Endothelial cell of umbilical vein (primary cell): ENCODE measurements at regions not wholly inside any gene's neighbourhood (a gene's known extent, or its start where the extent isn't known, plus 50 kb on each side); places are given as distances from the start of the nearest gene placed in this dataset.

ENCODE experiments used
- BruUV-seq: library from RNA; stranded (reverse); fragments of 400-500 nt; replicated peaks from 2 replicates; lab custom pipeline; 2021; lab: Mats Ljungman, UMichigan
- CTCF ChIA-PET: fragments of 300-600, 350-600 bp; sonication (Branson Sonifier 250); formaldehyde crosslinking; loops from one replicate; lab custom pipeline; 2021; ENCODE audit warnings: antibody characterized with exemption, inconsistent platforms; lab: Charles Lee
- POLR2A ChIA-PET: fragments of 300-600, 350-600 bp; sonication (Branson Sonifier 250); formaldehyde crosslinking; loops from one replicate; lab custom pipeline; 2021; ENCODE audit warnings: antibody characterized with exemption, inconsistent platforms; lab: Charles Lee
- DNase-seq: peaks from one replicate; pipeline ENCODE4 v3.0.0-alpha.2; 2011; ENCODE audit warnings: low read depth, low spot score
- FAIRE-seq: peaks from 2 replicates; lab custom pipeline; 2011; peaks lifted over from hg19 to GRCh38; lab: Jason Lieb, UNC
- H2AFZ ChIP-seq: 2 replicates; pipeline ENCODE4 v1.6.0; 2012; ENCODE audit warnings: low read depth, low read length, control low read depth, inconsistent platforms
- H3K27ac ChIP-seq: 2 replicates; pipeline ENCODE4 v1.5.1; 2011; ENCODE audit warnings: low read depth, mild to moderate bottlenecking, control low read depth, low read length, moderate library complexity; ENCODE audit not compliant: insufficient read depth
- H3K27me3 ChIP-seq, 2 experiments: 2 replicates each; pipeline versions ENCODE4 v1.6.0 to v1.6.1; 2011; ENCODE audit warnings: low read length in 2 of 2, mixed read lengths in 1 of 2; ENCODE audit not compliant: control insufficient read depth in 2 of 2, insufficient read depth in 2 of 2
- H3K36me3 ChIP-seq, 2 experiments: 2 replicates in 1 of 2; 3 replicates in 1 of 2; pipeline ENCODE4 v1.5.1; 2011; ENCODE audit warnings: low read length in 2 of 2, mild to moderate bottlenecking in 1 of 2, moderate library complexity in 1 of 2; ENCODE audit not compliant: control insufficient read depth in 2 of 2, insufficient read depth in 2 of 2; ENCODE audit errors: extremely low read depth in 1 of 2
- H3K4me1 ChIP-seq: 3 replicates; pipeline ENCODE4 v1.5.1; 2011; ENCODE audit warnings: mild to moderate bottlenecking, low read length; ENCODE audit not compliant: control insufficient read depth, insufficient read depth; ENCODE audit errors: extremely low read depth
- H3K4me2 ChIP-seq: 2 replicates; pipeline ENCODE4 v1.6.1; 2011; ENCODE audit warnings: low read length, control low read depth, mixed read lengths; ENCODE audit not compliant: insufficient read depth
- H3K4me3 ChIP-seq, 3 experiments: fragments of 200-600 bp in 1 of 3; sonication (generic), shearing (Covaris generic) in 1 of 3; replicated peaks in 1 of 3; 2 replicates each; pipeline ENCODE4 v1.5.1; 2011 to 2016; ENCODE audit warnings: control low read depth in 3 of 3, low read length in 3 of 3, mild to moderate bottlenecking in 2 of 3, inconsistent platforms in 1 of 3, low read depth in 1 of 3, moderate library complexity in 1 of 3; ENCODE audit not compliant: insufficient read depth in 1 of 3
- H3K79me2 ChIP-seq: 2 replicates; pipeline ENCODE4 v1.6.0; 2012; ENCODE audit warnings: low read length, inconsistent platforms; ENCODE audit not compliant: control insufficient read depth, insufficient read depth
- H3K9ac ChIP-seq: replicated peaks from 2 replicates; pipeline ENCODE3; 2011; ENCODE audit warnings: low read length, control low read depth; ENCODE audit not compliant: insufficient read depth; ENCODE audit errors: extremely low read depth
- H3K9me1 ChIP-seq: replicated peaks from 3 replicates; pipeline ENCODE4 v1.6.0; 2011; ENCODE audit warnings: mild to moderate bottlenecking, low read length; ENCODE audit not compliant: control insufficient read depth, insufficient read depth; ENCODE audit errors: extremely low read depth
- H3K9me3 ChIP-seq: replicated peaks from 2 replicates; pipeline ENCODE4 v1.5.1; 2012; ENCODE audit warnings: low read length, inconsistent platforms; ENCODE audit not compliant: control insufficient read depth, insufficient read depth
- H4K20me1 ChIP-seq: replicated peaks from 2 replicates; pipeline ENCODE3; 2011; ENCODE audit warnings: mild to moderate bottlenecking, low read length; ENCODE audit not compliant: control insufficient read depth, insufficient read depth; ENCODE audit errors: extremely low read depth
- EZH2 ChIP-seq: IDR thresholded peaks from 2 replicates; pipeline ENCODE4 v1.6.1; 2012; ENCODE audit warnings: borderline replicate concordance, low read depth, mild to moderate bottlenecking, moderate library complexity, low read length, inconsistent platforms; ENCODE audit not compliant: severe bottlenecking
- FOS ChIP-seq: IDR thresholded peaks from 2 replicates; pipeline ENCODE4 v1.6.1; 2011; ENCODE audit warnings: mild to moderate bottlenecking, low read length, moderate library complexity, borderline replicate concordance; ENCODE audit not compliant: insufficient read depth
- GATA2 ChIP-seq: IDR thresholded peaks from 2 replicates; pipeline ENCODE4 v1.7.0; 2011; ENCODE audit warnings: low read depth, mild to moderate bottlenecking, moderate library complexity, mixed read lengths, low read length; ENCODE audit not compliant: insufficient read length, insufficient read depth
- JUN ChIP-seq: IDR thresholded peaks from 2 replicates; pipeline ENCODE4 v1.6.1; 2011; ENCODE audit warnings: borderline replicate concordance, low read depth; ENCODE audit not compliant: insufficient read length, insufficient read depth
- MYC ChIP-seq: IDR thresholded peaks from one replicate; pipeline ENCODE4 v1.6.1; 2011; ENCODE audit warnings: mild to moderate bottlenecking, low read depth, low read length
- POLR2A ChIP-seq: IDR thresholded peaks from 2 replicates; pipeline ENCODE4 v1.6.1; 2012; ENCODE audit warnings: low read depth, mild to moderate bottlenecking, control low read depth, low read length
- POLR2AphosphoS5 ChIP-seq: IDR thresholded peaks from 2 replicates; pipeline ENCODE4 v1.6.1; 2012; ENCODE audit warnings: low read depth, mild to moderate bottlenecking, control low read depth, low read length, moderate library complexity; ENCODE audit not compliant: insufficient read depth
- dilution Hi-C: fragments of 300-500 bp; cut with MboI; formaldehyde crosslinking; loops from one replicate; pipeline ENCODE4 v1.15.0; 2019; ENCODE audit warnings: low sequenced_read_pairs; ENCODE audit not compliant: extremely low pct_ligation_motif_present
- intact Hi-C: fragments of 100-400 bp; cut with micrococcal nuclease; formaldehyde crosslinking; loops from one replicate; pipeline ENCODE4 v1.10.0; 2022
- TF ChIP-seq, protein P1 (sequence below): IDR thresholded peaks from 2 replicates; pipeline ENCODE4 v1.6.1; 2011; ENCODE audit not compliant: insufficient read depth, insufficient read length
- TF ChIP-seq, protein P2 (sequence below), 2 donors: IDR thresholded peaks; 1 replicate in 1 of 2; 2 replicates in 1 of 2; pipeline ENCODE4 v1.5.1; 2011; ENCODE audit warnings: low read length in 2 of 2, mild to moderate bottlenecking in 2 of 2, moderate library complexity in 2 of 2, control low read depth in 1 of 2, inconsistent platforms in 1 of 2, low read depth in 1 of 2; ENCODE audit not compliant: insufficient read depth in 1 of 2; ENCODE audit errors: extremely low read depth in 1 of 2

DNA sequence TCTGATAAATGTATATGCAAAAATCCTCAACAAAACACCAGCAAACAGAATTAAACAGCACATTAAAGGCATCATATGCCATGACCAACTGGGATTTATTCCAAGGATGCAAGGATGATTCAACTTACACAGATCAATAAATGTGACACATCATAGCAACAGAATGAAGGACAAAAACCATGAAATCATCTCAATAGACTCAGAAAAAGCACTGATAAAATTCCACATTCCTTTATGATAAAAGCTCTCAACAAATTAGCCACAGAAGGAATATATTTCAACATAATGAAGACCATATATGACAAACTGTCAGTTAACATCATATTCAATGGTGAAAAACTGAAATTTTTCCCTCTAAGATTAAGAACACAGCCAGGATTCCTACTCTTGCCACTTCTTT is 691.6 kb downstream of the DIAPH3 start:
- no TSS peak for BruUV-seq
- CTCF ChIA-PET = no interaction called here
- H3K36me3 ChIP-seq = no peaks in the 10 kb centered on the region
- H3K4me2 ChIP-seq = no peak overlapping the region
- FAIRE-seq (no peak), DNase-seq (no peak)
- H3K27me3 ChIP-seq = no peaks in the 10 kb centered on the region
- dilution Hi-C loops (no loop called here), intact Hi-C loops (no loop called here)
- no peak overlapping the region for H3K4me3 ChIP-seq
- TF ChIP-seq POLR2AphosphoS5 = no peak
- no peak overlapping the region for H3K27ac ChIP-seq
- H3K9me3 ChIP-seq = no peaks in the 10 kb centered on the region
- H2AFZ ChIP-seq = no peak overlapping the region
- H3K9ac ChIP-seq = no peak overlapping the region
- H3K4me1 ChIP-seq = peaks cover 16% of the 10 kb centered on the region
- no peaks in the 10 kb centered on the region for H4K20me1 ChIP-seq
- H3K79me2 ChIP-seq = no peaks in the 10 kb centered on the region
- peaks cover 2% of the 10 kb centered on the region for H3K9me1 ChIP-seq
- POLR2A ChIA-PET = no interaction called here

DNA sequence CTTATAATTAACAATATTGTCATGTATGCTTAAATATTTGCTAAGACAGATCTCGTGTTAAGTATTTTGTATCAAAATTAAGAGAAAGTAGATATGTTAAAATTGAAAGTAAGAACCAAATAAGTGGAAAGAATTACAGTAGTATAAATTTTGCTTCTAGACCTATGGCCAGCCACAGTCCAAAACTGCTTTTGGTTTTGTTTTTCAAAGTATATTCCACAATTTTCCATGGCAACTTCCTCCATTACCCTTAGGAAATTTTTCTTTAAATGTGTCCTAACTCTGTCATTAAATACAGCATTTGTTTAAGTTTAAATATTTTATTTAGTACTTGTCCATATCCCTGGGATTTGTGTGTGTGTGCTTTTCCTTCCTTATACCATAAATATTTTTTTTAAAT is 689.0 kb downstream of the DIAPH3 start:
- intact Hi-C loops (loop anchor here (5.0 kb wide), 1 partner anchor 298 kb away; no protein-coding TSS in a partner anchor), dilution Hi-C loops (no loop called here)
- Histone ChIP-seq H3K9me1 (peaks cover 2% of the 10 kb centered on the region), H2AFZ (no peak overlapping the region), H3K4me2 (no peak overlapping the region), H3K9ac (no peak overlapping the region), H3K4me1 (peaks cover 31% of the 10 kb centered on the region), H3K36me3 (no peaks in the 10 kb centered on the region), H3K27me3 (no peaks in the 10 kb centered on the region), H3K9me3 (no peaks in the 10 kb centered on the region), H4K20me1 (no peaks in the 10 kb centered on the region), H3K79me2 (no peaks in the 10 kb centered on the region), H3K27ac (no peak overlapping the region), H3K4me3 (no peak overlapping the region)
- CTCF ChIA-PET = interaction anchor here (1.0 to 1.3 kb wide), 3 partner anchors 9 to 83 kb away, joined by 3 to 4 read pairs (median 3); no protein-coding TSS in a partner anchor
- POLR2A ChIA-PET = no interaction called here
- BruUV-seq = no TSS peak
- DNase-seq = no peak
- TF ChIP-seq JUN = no peak
- TF ChIP-seq GATA2 = no peak
- no peak for TF ChIP-seq EZH2
- TF ChIP-seq, protein P1, sequence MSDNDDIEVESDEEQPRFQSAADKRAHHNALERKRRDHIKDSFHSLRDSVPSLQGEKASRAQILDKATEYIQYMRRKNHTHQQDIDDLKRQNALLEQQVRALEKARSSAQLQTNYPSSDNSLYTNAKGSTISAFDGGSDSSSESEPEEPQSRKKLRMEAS = no peak
- TF ChIP-seq POLR2A = no peak
- no peak for TF ChIP-seq FOS
- no peak for TF ChIP-seq MYC
- no peak for TF ChIP-seq POLR2AphosphoS5
- TF ChIP-seq, protein P2, sequence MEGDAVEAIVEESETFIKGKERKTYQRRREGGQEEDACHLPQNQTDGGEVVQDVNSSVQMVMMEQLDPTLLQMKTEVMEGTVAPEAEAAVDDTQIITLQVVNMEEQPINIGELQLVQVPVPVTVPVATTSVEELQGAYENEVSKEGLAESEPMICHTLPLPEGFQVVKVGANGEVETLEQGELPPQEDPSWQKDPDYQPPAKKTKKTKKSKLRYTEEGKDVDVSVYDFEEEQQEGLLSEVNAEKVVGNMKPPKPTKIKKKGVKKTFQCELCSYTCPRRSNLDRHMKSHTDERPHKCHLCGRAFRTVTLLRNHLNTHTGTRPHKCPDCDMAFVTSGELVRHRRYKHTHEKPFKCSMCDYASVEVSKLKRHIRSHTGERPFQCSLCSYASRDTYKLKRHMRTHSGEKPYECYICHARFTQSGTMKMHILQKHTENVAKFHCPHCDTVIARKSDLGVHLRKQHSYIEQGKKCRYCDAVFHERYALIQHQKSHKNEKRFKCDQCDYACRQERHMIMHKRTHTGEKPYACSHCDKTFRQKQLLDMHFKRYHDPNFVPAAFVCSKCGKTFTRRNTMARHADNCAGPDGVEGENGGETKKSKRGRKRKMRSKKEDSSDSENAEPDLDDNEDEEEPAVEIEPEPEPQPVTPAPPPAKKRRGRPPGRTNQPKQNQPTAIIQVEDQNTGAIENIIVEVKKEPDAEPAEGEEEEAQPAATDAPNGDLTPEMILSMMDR (IDR thresholded peaks at IDR 0.05; ENCODE audit: extremely low read depth in 1 of 2, insufficient read depth in 1 of 2, low read depth in 1 of 2, low read length in 2 of 2) = no peak
- no peak for FAIRE-seq
